ENCODE measurements at regions not wholly inside any gene's neighbourhood (a gene's known extent, or its start where the extent isn't known, plus 50 kb on each side); places are given as distances from the start of the nearest gene placed in this dataset.

DNA sequence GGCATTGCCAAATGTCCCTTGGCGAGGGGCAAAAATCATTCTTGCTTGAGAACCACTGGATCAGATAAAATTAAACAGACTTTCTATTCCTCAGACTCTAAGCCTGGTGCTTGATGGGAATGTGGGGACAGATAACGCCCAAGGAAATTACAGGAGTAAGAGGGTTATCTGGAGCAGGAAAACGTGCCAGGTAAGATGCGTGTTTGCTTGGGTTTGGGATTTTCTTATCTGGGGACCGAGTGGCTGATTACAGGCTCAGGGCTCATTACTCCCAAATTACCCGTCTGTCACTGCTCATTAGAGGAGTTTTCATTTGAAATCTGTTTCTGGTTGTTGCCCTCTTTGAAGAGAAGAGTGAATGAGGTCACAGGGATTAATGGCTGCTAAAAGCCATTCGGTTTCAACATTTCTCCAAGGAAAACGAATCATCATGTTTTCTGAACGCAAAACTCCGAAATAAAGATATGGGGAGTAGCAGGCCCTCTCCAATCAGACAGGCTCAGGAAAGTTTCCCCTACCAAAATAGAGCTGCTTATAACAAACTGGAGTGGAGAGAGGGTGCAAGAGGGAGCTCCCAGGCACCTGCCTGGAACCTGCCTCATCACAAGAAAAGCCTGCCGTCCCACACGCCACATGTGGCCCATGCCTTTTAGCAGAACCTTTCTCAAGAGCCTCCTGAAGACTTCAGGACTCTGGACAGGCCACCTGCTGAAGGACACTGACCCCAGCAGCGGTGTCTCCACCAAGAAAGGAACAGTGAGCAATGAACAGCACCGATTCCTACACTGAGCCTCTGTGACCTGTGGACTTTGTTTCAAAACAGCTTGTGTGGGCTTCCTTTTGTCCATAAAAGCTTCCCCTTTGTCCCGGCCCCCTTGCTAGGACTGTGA is 136.4 kb downstream of the ICE1 start:
- Mint-ChIP-seq H3K27ac (ENCODE audit: unreplicated experiment) (no peak overlapping the region), H3K27me3 (ENCODE audit: unreplicated experiment) (peaks cover 2% of the 10 kb centered on the region), H3K9me3 (ENCODE audit: unreplicated experiment) (peaks cover 4% of the 10 kb centered on the region), H3K4me3 (ENCODE audit: unreplicated experiment) (peak overlapping the region; percentile 22), H3K4me1 (ENCODE audit: low read depth, unreplicated experiment) (peaks cover 4% of the 10 kb centered on the region), H3K36me3 (ENCODE audit: unreplicated experiment) (peaks cover 18% of the 10 kb centered on the region)
- TF ChIP-seq, protein P1, sequence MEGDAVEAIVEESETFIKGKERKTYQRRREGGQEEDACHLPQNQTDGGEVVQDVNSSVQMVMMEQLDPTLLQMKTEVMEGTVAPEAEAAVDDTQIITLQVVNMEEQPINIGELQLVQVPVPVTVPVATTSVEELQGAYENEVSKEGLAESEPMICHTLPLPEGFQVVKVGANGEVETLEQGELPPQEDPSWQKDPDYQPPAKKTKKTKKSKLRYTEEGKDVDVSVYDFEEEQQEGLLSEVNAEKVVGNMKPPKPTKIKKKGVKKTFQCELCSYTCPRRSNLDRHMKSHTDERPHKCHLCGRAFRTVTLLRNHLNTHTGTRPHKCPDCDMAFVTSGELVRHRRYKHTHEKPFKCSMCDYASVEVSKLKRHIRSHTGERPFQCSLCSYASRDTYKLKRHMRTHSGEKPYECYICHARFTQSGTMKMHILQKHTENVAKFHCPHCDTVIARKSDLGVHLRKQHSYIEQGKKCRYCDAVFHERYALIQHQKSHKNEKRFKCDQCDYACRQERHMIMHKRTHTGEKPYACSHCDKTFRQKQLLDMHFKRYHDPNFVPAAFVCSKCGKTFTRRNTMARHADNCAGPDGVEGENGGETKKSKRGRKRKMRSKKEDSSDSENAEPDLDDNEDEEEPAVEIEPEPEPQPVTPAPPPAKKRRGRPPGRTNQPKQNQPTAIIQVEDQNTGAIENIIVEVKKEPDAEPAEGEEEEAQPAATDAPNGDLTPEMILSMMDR (IDR thresholded peaks at IDR 0.05; ENCODE audit: partially characterized antibody, unreplicated experiment), result no peak
- DNase-seq, result no peak

DNA sequence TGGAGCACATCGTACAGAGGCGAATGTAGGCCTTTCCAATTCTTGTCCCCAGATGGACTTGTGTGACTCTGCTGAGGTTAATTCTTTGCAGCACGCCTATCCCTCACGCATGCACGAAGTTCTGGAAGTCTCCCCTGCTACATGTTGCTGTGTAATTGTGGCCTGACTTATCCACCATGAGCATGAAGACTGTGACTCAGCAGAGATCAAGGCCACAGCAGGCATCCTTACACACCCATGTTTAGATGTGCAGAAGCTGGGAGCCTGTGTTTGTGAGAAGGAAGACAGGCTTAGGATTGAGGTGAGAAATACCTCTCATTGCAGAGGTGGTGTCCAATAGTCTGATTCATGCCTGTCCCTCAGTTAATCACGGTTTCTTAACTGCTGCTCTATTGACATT is 135.6 kb downstream of the ICE1 start:
- H3K27ac Mint-ChIP-seq (ENCODE audit: unreplicated experiment), result no peak overlapping the region
- H3K4me3 Mint-ChIP-seq (ENCODE audit: unreplicated experiment), result no peak overlapping the region
- H3K9me3 Mint-ChIP-seq (ENCODE audit: unreplicated experiment), result peaks cover 4% of the 10 kb centered on the region
- TF ChIP-seq, protein P1 (IDR thresholded peaks at IDR 0.05; ENCODE audit: partially characterized antibody, unreplicated experiment), result no peak
- H3K4me1 Mint-ChIP-seq (ENCODE audit: low read depth, unreplicated experiment), result peaks cover 4% of the 10 kb centered on the region
- H3K36me3 Mint-ChIP-seq (ENCODE audit: unreplicated experiment), result peaks cover 20% of the 10 kb centered on the region
- H3K27me3 Mint-ChIP-seq (ENCODE audit: unreplicated experiment), result peaks cover 2% of the 10 kb centered on the region
- DNase-seq, result no peak

DNA sequence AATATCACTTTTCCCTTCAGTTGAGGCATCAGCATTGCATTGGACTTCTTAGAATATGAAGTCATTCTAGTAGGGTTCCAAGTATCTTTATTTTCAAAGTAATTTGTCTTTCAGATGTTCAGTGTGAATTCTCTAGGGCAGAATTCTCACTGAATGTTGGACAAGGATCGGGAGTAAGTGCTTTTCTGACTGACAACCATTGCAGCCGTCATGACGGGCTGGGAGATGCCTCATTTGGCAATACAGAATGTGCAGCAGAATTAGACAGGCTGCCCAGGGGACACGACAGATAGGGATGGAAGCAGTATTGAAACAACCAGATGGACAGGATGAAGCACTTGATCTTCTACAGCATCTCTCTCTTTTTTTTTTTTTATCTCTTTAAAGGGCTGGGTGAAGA is 129.0 kb downstream of the ICE1 start:
- TF ChIP-seq, protein P1 (IDR thresholded peaks at IDR 0.05; ENCODE audit: partially characterized antibody, unreplicated experiment), result no peak
- Mint-ChIP-seq H3K36me3 (ENCODE audit: unreplicated experiment) (peaks cover 29% of the 10 kb centered on the region), H3K27me3 (ENCODE audit: unreplicated experiment) (no peaks in the 10 kb centered on the region), H3K4me1 (ENCODE audit: low read depth, unreplicated experiment) (no peaks in the 10 kb centered on the region), H3K9me3 (ENCODE audit: unreplicated experiment) (peaks cover 4% of the 10 kb centered on the region), H3K4me3 (ENCODE audit: unreplicated experiment) (no peak overlapping the region), H3K27ac (ENCODE audit: unreplicated experiment) (no peak overlapping the region)
- DNase-seq, result no peak

DNA sequence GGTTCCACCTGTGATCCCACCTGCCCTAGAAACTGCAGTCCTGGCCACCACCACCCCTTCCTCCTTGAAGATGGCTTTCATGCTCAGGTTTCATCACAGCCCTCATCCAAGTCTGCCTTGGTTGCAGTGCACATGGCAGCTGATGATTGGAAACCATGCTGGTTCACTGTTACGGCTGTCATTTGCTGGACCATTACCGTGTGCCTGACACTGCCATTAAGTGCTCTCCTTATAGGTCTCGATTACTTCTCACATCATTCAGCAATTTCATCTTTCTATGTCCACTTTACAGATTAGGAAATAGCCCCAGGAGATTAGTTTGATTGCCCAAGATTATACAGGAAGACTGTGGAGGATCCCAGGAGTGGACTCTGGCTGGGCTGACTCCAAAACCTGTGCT is 123.9 kb downstream of the ICE1 start:
- Mint-ChIP-seq H3K4me1 (ENCODE audit: low read depth, unreplicated experiment) (peaks cover 3% of the 10 kb centered on the region), H3K27ac (ENCODE audit: unreplicated experiment) (no peak overlapping the region), H3K4me3 (ENCODE audit: unreplicated experiment) (no peak overlapping the region), H3K27me3 (ENCODE audit: unreplicated experiment) (no peaks in the 10 kb centered on the region), H3K9me3 (ENCODE audit: unreplicated experiment) (peaks cover 2% of the 10 kb centered on the region), H3K36me3 (ENCODE audit: unreplicated experiment) (peaks cover 9% of the 10 kb centered on the region)
- TF ChIP-seq, protein P1 (IDR thresholded peaks at IDR 0.05; ENCODE audit: partially characterized antibody, unreplicated experiment), result no peak
- DNase-seq, result no peak

DNA sequence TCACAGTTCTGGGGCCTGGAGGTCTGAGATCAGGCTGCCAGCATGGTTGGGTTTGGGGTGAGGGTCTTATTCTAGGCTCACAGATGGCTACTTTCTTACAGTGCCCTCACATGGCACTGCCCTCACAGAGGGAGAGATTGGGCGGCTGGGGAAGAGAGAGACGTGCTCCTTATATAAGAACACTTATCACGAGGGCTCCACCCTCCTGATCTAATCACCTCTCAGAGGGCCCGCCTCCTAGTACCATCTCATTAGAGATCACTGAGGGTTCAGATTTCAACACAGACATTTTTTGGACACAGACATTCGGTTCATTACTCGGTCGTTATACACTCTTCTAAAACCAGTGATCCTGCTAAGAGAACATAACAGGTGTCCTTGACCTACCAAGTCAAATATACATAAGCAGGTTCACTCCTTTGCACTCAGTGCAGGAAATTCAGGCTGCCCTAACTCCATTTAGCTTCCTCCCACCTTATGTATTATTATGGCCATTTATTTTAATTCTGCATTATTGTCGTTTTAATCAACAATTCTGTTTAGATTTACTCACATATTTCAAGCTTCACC is 121.7 kb downstream of the ICE1 start:
- H3K27me3 Mint-ChIP-seq (ENCODE audit: unreplicated experiment), result no peaks in the 10 kb centered on the region
- peaks cover 16% of the 10 kb centered on the region for H3K4me1 Mint-ChIP-seq (ENCODE audit: low read depth, unreplicated experiment)
- H3K9me3 Mint-ChIP-seq (ENCODE audit: unreplicated experiment), result peaks cover 4% of the 10 kb centered on the region
- TF ChIP-seq, protein P1 (IDR thresholded peaks at IDR 0.05; ENCODE audit: partially characterized antibody, unreplicated experiment), result no peak
- no peak overlapping the region for H3K4me3 Mint-ChIP-seq (ENCODE audit: unreplicated experiment)
- no peak for DNase-seq
- H3K36me3 Mint-ChIP-seq (ENCODE audit: unreplicated experiment), result peaks cover 3% of the 10 kb centered on the region
- H3K27ac Mint-ChIP-seq (ENCODE audit: unreplicated experiment), result no peak overlapping the region

All from glutamatergic neuron (in vitro differentiated cells).